ENCODE measurements at regions not wholly inside any gene's neighbourhood (a gene's known extent, or its start where the extent isn't known, plus 50 kb on each side); places are given as distances from the start of the nearest gene placed in this dataset.

- no peak for TF ChIP-seq CTCF (IDR thresholded peaks at IDR 0.05; ENCODE audit: insufficient read depth, low read depth, low read length)
- no peak for TF ChIP-seq EZH2 (IDR thresholded peaks at IDR 0.05; ENCODE audit: insufficient read depth, low read length)
These were observed 514.1 kb upstream of the MEF2C start for GRCh38 chr5:89397096-89397495.
